Fibroblast of skin of abdomen (primary cell): ENCODE measurements at regions not wholly inside any gene's neighbourhood (a gene's known extent, or its start where the extent isn't known, plus 50 kb on each side); places are given as distances from the start of the nearest gene placed in this dataset.
A peak's percentile ranks its signal among the peaks of the same experiment; 100 is the strongest.
"Not testable (repeated sequence)": the region's sequence is repeated elsewhere in the genome, so short reads cannot be mapped to it uniquely, and the experiment has no call there.

Experiments used
- DNase-seq: peaks from one replicate; pipeline ENCODE4 v3.0.0-alpha.2; 2013

DNA sequence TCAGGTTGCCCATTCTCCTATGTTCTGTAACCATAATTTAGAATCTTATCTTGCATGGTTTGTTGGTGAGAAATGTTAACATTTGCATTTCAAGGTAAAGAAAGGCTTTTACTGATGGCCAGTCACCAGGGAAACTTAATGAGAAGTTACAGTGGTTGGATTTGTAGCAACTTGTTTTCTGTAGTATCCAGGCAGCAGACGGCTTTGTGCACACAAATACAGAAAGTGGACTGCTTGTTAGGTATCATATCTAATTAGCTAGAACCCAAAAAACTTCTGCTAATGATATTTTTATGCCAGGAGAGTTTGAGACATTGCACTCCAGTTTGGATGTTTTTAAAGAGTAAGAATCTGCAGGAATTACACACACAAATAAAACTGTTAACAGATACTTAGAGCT, 578.0 kb downstream of the DOK5 start:
- no peak for DNase-seq

DNA sequence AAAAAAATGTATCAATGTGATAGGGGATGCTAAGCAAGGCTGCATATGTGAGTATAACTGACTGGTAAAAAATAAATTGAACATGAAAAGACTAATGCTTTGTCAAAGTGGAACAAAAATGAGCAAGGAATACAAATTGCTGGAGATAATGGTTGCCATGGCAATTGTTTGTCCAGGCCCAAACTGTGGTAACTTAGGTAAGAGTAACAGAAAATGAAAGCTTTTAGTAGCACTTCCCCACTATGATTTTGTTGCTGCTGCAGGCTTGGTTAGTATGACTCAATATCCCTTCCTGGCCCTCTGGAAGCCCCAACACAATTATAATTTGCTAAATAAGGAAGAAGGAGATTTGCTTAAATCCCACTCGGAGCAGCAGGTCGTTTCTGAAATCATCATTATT, 577.1 kb downstream of the DOK5 start:
- no peak for DNase-seq

DNA sequence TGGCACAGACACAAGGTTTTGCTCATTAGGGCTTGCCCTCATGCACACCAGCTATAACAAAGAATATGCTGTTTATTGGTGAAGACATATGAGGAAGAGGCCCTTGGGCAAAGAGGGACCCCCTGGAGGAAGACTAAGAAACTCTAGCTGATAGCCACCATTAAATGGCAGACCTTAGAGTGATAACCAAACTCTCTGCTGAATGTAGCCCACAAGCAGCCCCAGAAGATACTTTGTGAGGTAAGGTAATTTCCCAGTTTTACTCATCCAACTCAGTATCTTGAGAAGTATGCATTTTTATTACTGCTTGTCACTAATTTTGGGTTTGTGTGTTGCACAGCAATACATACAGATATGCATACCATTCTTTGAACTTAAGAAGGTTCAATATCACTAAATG, 563.3 kb downstream of the DOK5 start:
- DNase-seq, result no peak

DNA sequence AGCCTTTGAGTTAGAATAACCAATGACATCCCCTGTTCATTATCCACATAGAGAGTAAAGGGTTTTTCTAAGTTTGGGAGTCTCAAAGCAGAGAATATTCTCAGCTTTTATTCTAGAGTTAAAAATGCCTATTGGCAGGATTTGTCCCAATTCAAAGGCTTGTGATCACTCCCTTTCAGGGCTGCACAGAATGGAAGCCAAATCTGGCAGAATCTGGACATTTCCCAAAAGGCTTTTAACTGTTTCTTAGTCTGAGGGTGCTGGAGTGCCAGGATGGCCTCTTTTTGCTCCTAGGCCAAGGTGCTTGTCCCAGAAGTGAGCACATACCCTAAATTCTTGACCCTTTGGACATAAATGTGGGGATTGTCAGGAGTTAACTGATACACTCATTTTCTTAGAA, 556.6 kb downstream of the DOK5 start:
- no peak for DNase-seq

DNA sequence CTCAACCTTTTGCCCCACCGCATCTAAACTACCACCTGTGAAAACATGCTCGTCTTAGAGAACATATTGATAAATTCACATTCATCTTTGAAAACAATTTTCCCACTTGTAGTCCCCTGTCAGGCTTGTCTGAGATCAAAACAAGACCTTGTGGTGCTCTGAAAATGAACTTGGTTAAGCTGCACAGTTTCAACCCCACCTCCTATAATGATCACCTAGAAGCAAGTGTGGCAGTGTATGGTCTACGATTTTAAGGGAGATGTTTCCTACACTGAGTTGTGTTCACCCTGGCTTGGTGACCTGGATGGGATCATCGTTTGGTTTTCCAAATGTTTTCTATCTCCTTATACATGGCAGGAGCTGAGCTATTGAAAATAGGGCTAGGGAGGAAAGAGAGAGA, 539.4 kb downstream of the DOK5 start:
- DNase-seq, result no peak

DNA sequence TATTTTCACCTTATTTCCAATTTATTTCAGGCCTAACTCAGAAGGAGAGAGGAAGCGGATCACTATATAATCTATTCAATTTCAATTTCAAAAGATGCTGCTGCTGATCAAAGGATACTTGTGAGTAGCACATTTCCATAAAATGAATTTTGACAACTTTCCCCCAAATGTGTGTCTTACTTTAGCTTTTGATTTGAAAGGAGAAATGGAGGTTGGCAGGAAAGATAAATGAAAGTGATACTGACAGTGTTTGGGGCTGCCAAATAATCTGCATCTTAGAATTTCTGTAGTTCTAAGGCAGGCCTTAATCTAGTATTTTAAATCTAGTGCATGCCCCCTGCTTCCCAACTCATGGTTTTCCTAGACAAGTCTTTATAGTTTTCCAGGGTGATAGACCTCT, 535.4 kb downstream of the DOK5 start:
- no peak for DNase-seq

DNA sequence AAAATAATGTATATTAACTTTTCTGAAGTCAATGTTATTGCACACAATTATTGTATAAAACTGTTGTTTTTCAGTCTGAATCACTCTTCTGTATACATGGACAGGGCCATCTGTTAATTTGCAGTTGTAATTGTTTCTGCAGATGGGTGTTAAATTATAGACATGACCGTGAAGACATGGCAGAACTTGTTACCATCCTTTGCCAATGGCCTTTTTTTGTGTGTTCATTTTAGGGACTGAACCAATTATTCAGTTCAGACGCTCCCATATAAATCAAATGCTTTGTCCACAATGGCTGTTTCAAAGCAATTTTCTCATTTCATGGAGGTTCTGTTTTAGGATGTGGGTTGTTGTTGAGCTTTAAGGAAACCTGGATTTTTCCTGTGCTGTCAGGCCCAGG, 533.7 kb downstream of the DOK5 start:
- no peak for DNase-seq

DNA sequence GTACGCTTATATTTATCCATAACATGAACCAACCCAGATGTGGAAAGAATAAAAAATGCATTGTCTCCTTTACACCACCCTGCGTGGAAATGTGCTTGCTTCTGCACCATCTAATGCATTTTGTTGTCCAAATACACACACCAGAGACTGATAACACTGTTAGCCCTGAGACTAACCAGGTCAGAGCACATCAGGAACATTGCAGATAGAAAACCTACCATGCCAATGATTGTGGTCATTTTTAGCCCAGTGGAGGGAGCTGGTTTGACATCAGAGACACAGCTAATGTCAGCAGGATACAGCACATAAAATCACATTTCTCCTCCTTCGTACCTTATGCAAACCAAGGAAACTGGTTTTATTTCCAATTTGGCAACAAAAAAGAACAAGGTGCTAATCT, 528.7 kb downstream of the DOK5 start:
- DNase-seq, result no peak

DNA sequence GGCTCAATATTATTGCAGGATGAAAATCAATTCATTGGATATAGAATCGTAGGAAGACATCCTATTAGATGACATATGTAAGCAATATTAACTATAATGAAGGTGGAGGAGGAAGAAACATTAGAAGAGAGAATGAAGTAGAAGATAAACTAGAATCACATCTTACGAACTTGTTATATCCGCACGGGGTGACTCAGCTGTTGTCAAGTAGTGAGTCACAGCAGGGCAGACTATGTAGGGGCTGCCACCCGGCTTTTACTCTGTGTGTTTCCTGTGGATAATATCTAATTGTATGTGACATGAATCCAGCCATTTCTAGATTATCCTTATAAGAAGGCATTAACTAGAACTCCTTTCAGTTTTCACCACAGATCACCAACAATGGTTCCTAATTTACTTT, 520.2 kb downstream of the DOK5 start:
- DNase-seq, result no peak

DNA sequence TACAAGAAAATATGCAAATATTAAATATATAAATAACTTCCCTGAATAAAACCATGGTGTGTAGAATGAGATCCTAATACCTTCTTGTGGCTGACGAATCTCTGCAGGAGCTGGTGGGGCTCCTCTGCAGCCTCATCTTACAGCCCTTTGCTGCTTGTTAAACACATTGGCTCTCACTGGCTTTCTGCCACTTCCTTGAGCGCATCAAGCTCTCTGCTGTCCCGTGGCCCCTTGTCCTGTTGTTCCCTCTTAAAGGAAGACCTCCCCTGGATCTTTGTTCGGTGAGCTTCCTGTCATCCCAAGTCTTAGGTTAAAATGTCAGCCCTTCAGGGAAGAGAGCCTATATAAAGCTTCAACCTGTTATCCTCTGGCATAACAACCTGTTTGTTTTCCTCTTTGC, 519.6 kb downstream of the DOK5 start:
- no peak for DNase-seq

DNA sequence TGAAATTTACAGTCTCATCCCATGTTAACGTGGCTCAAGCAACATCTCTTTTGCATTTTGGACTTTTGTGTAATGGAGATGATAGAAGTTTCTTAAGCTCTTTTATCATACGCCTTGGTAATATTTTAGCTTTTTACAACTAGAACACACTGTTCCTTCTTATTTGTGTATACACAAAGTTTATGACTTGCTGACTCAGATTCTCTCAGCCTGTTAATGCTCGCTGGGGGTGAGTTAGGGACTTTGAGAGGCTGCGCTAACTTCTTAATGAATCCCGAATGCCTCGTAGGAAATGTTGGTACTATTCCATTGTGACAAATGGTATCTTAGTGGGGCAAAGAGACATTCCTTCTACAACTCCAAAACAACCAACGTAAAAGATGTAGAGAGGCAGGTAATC, 509.7 kb downstream of the DOK5 start:
- DNase-seq, result no peak

DNA sequence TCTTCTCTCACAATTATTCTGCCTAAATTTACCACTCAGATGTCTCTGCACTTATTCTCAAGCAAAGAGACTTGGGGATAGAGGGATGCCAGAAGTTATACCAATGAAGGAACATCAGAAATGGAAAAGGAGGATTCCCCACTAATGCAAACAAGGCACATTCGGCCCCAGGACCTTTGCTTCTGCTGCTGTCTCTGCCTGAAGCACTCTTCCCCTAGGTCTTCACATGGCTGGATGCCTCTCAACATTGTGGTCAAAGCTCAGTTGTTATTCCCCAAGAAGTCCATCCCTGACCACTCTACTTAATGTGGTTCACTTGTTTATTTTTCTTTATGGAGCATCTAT, 508.7 kb downstream of the DOK5 start:
- no peak for DNase-seq

DNA sequence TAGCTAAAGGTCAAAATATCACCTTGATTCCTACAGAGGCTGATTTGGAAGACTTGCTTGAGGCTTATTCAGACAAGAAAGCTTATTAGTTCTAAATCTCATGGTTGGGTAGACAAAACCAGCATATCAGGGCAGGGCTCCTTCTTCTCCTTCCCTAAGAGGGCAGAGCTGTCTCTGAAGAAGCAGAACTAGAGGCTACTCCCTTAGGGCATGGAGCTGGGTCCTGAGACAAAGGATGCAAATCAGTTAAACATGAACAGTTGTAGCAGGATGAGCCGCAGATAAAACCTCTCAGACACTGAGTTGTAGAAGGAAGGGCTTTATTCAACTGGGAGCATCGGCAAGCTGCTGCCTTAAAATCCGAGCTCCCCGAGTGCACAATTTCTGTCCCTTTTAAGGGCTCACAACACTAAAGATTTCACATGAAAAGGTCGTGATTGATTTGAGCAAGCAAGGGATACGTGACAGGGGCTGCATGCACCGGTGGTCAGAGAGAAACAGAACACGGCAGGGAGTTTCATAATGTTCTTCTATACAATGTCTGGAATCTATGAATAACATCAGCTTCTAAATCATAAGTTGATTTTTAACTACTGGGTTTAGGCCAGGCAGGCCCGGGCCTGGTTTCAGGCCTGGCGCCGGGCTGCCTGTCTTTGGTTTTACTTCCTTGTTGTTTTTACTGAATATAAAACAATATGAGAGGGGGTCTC, 508.2 kb downstream of the DOK5 start:
- DNase-seq, result not testable (repeated sequence)

DNA sequence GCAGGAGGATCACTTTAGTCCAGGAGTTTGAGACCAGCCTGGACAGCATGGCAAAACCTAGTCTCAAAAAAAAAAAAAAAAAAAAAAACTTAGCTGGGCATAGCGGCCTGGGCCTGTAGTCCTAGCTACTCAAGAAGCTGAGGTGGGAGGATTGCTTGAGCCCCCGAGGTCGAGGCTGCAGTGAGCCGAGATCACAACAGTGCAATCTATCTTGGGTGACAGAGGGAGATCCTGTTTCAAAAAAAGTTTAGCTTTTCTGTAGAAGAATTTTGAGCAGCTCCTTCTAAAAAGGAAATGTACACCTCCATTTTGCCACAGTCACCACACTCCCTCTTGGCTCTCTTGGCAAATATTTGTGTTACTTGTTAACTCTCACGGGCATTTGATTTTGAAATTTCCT, 505.8 kb downstream of the DOK5 start:
- no peak for DNase-seq

DNA sequence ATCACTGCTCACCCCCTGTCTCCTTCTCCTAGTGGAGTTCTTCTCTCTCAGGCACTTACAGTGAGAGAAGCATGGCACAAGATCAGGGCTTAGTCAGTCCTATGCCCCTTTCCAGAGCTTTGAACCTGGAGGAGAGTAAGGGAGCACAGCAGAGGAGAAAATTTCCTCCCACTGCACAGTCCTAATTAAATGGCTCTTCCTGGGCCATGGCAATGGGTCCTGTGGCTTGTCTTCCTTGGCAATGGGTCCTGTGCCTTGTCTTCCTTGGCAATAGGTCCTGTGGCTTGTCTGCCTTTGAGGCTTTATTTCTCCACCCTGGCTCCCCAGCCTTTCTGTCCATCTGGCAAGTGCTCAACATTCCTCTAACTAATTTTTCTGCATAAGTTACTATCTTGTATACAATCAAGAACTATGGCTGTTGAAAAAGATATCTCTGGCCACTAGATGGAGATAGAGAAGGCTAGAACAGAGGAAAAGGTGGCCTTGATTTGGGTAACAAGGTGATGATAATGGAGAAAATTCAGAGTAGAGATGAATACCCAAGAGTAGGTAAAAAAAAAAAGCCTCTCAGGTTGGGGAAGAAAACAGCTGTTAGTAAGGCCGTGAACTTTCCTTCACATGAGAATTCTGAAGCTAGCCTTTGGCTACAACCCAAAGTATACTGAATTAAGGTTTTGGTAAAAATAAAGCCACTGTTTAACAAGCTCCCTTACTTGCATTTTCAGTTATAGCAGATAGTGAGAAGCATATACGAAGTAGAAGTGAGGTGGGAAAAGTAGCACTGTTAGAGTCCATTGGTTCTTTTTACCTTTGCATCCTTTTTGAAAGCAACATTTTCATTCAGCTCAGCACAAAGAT, 504.9 kb downstream of the DOK5 start:
- peak; percentile 4 for DNase-seq

DNA sequence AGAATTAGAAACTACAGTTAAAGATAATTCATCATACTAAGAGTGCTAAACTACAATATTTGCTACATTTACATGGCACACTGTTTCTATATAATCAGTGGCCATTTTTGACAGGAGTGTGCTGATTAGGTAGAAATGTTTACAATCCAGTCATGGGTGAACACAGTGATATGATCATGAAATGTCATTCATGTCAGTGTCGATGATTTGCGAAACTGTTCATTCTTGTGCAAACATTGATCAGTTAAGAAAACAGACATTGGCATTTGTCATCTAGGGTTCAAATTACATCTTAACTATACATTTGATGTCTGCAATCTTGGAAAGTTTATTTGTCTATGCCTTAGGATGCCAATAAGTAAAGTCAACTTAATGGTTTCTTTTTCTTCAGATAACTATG, 474.9 kb downstream of the DOK5 start:
- DNase-seq, result no peak

DNA sequence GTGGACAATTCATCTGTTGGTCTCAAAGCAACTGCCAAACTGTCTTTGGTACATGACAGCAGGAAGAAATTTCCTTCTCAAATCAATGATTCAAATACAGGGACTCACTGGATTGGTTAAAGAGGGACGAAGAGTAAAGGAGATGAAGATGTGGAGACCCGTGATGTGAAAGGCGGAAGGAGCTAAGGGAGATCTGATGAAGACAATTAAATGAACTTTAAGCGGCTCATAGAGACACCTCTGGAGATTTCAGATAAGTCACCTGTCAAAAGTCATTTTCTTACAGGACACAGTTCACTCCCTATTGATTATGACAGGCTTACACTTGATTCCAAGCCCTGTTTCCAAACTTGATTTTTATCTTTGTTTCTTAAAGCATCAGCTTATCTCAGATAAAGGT, 466.3 kb downstream of the DOK5 start:
- DNase-seq, result no peak

DNA sequence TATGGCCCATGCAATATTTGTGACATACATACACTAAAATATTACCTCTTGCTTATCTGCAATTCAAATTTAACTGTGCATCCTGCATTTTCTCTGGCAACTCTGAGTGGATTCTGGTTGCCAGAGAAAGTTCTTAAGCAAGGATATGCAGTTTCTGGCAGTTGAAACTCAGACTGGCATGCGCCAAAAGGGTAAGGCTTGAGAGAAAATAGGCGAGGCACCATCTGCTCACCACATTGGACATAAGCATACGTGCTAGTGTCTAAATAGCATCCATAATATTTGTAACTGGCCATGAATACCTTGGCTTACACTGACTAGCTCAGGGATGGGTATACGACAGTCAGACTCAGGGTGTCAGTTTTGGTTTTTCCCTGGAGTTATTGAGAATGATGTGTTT, 465.1 kb downstream of the DOK5 start:
- DNase-seq, result no peak

DNA sequence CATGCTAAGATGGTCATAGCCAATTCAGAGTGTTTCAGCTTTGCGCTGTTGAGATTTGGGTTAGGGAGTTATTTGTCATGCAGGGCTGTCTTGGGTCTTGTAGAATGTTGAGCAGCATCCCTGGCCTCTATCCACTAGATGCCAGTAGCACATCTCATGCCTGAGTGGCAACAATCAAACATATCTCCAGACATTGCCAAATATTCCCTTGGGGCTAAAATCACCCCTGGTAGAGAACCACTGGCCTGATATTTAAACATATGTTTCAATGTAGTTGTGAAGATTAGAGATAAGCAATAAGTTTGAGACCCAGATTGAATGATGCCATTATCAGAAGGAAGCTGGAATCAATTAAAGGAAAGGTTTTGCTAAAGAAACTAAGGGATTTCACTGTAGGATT, 463.3 kb downstream of the DOK5 start:
- DNase-seq, result no peak

DNA sequence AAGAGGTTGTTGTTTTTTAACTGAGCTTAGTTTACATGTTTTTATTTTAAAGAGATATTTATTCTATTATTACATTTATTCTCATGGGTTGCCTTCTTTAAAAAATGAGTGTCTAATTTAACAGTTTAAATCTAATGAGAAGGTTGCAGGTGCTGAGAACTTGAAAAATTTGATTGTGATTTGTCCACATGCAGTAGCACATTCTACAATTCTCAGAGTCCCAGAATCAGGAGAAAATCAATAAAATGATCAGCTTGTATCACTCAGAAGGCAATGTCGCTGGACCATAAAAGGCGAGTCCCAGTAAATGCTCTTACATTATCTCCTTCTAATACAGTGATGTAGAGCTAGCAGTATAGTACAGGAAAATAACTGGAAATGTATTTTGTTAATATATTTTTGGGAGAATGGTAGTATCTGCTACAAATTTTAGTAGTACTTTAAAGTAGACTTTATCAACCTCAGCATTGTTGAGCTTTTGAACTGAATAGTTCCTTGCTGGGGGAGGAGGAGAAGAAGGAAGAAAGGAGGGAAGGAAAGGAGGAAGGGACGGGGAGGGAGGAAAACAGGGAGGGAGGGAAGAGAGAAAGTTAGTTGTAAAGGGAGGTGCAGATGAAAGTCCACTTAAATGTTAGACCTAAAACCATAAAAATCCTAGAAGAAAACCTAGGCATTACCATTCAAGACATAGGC, 458.0 kb downstream of the DOK5 start:
- no peak for DNase-seq

DNA sequence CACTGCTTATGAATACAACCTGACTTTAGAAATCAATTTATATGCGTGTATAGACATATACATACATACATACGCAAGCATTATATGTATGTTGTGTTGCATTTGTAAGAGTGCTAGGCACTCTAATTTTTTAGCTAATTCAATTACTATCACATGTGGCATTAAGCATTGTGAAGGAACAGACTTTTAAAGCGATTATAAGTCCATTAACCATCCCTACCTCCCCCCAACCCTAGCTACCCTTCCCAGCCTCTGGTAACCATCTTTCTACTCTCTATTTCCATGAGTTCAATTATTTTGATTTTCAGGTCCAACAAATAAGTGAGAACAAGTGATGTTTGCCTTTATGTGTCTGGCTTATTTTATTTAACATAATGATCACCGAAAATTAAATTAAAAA, 453.8 kb downstream of the DOK5 start:
- DNase-seq, result no peak

DNA sequence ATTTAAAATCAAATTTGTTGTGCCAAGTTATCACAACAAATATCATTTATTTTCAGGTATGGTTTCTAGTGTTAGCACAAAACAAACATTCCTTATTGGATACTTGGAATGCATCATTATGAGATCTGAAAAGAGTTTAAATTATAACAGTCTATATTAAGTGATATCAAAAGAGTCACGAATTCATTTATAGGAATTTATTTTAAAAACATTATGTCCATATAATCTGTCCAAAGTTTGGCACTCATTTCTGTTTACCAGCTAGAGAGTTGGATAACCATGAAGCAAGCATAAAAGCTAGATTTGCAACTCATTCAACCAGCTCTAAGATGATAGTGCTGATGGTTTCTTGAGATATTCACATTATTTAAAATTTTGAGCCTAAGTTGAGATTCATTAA, 453.2 kb downstream of the DOK5 start:
- no peak for DNase-seq

DNA sequence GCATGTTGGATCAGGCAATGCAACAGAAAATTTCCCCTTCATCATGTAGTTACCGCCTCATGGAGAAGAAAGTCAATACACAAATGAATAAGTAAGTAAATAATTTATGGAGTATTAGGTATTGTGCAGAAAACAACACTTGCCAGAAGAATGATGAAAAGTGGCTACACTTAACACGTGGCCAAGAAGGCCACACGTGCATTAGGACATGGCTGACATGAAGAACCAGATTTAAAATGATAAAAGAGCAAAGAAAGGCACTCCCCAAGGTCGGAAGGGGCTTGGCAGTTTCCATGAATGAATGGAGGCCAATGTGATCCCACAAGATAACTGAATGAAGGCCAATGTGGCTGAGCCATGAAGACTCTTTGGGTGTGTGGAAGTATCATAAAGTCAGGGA, 447.2 kb downstream of the DOK5 start:
- DNase-seq, result no peak

DNA sequence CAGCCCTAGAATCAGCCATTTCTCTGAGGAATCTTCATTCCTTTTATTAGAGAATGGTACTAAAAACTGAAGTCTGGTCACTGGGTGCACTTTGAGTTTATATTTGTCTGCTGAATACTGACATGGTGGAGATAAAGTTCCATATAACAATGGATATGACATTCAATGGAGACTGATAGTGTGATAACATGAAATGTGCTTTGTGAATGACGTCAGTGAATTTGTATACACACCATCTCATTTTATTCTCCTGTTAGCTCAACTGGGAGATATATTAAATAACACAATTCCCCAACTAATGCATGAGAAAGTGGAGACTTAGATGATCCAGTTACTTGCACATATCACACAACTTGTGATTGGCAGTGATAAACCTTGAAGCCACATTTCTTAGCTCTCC, 446.7 kb downstream of the DOK5 start:
- no peak for DNase-seq
